CD4-positive, alpha-beta T cell (primary cell): ENCODE measurements at regions not wholly inside any gene's neighbourhood (a gene's known extent, or its start where the extent isn't known, plus 50 kb on each side); places are given as distances from the start of the nearest gene placed in this dataset.

Experiments
- ATAC-seq: fragments of 200-7000 bp; cut with Tn5 transposase; one replicate; pipeline ENCODE4 v1.10.0; 2022; ENCODE audit warnings: mild to moderate bottlenecking; ENCODE audit not compliant: poor library complexity
- CTCF ChIA-PET: fragments of 350-600 bp; sonication (Branson Sonifier 250); formaldehyde crosslinking; loops from one replicate; lab custom pipeline; 2021; ENCODE audit warnings: antibody characterized with exemption, inconsistent platforms; lab: Charles Lee
- POLR2A ChIA-PET: fragments of 350-600 bp; sonication (Branson Sonifier 250); formaldehyde crosslinking; loops from one replicate; lab custom pipeline; 2021; ENCODE audit warnings: antibody characterized with exemption, inconsistent platforms; lab: Charles Lee
- DNase-seq, 14 experiments: peaks; one replicate each; pipeline ENCODE4 v3.0.0-alpha.2; 2013 to 2020; ENCODE audit warnings: mixed read lengths in 2 of 14
- H3K27ac ChIP-seq, 2 donors: one replicate each; pipeline versions ENCODE4 v1.5.1 to v1.7.0; 2013; ENCODE audit warnings: low read length in 2 of 2, low read depth in 1 of 2, mild to moderate bottlenecking in 1 of 2
- H3K27me3 ChIP-seq, 2 experiments: 1 replicate in 1 of 2; 2 replicates in 1 of 2; pipeline versions ENCODE4 v1.6.1 to v1.7.0; 2013; ENCODE audit warnings: low read length in 2 of 2, control low read depth in 1 of 2, mild to moderate bottlenecking in 1 of 2, moderate library complexity in 1 of 2; ENCODE audit not compliant: insufficient read depth in 2 of 2, control insufficient read depth in 1 of 2
- H3K36me3 ChIP-seq: one replicate; pipeline ENCODE4 v1.6.1; 2013; ENCODE audit warnings: low read length, control low read depth; ENCODE audit not compliant: insufficient read depth
- H3K4me1 ChIP-seq: one replicate; pipeline ENCODE4 v1.6.1; 2013; ENCODE audit warnings: low read length, control low read depth; ENCODE audit not compliant: insufficient read depth
- H3K4me3 ChIP-seq: one replicate; pipeline ENCODE4 v1.5.1; 2013; ENCODE audit warnings: mild to moderate bottlenecking, low read length, moderate library complexity
- H3K9me3 ChIP-seq, 2 experiments: 1 replicate in 1 of 2; 2 replicates in 1 of 2; pipeline versions ENCODE4 v1.6.1 to v1.7.0; 2013; ENCODE audit warnings: low read length in 2 of 2, mild to moderate bottlenecking in 2 of 2, control low read depth in 1 of 2, moderate library complexity in 1 of 2; ENCODE audit not compliant: control insufficient read depth in 1 of 2, insufficient read depth in 1 of 2
- H3K27ac Mint-ChIP-seq: one replicate; pipeline ENCODE4 v1.8.0; 2020; ENCODE audit warnings: mixed read lengths
- H3K27me3 Mint-ChIP-seq: one replicate; pipeline ENCODE4 v1.8.0; 2021; ENCODE audit warnings: mixed read lengths
- H3K36me3 Mint-ChIP-seq: one replicate; pipeline ENCODE4 v1.8.0; 2021; ENCODE audit warnings: low read depth, mixed read lengths
- H3K4me1 Mint-ChIP-seq: one replicate; pipeline ENCODE4 v1.8.0; 2021; ENCODE audit warnings: low read depth, mixed read lengths
- H3K4me3 Mint-ChIP-seq: one replicate; pipeline ENCODE4 v1.8.0; 2020; ENCODE audit warnings: mild to moderate bottlenecking, mixed read lengths
- H3K9me3 Mint-ChIP-seq: one replicate; pipeline ENCODE4 v1.8.0; 2020; ENCODE audit warnings: mixed read lengths
- intact Hi-C, 2 experiments: fragments of 100-400 bp; cut with DNase I in 1 of 2; cut with micrococcal nuclease in 1 of 2; formaldehyde crosslinking; loops; one replicate each; pipeline versions ENCODE4 v1.15.1 to v1.9.0; 2023 to 2025; cut with DNase I, micrococcal nuclease
- TF ChIP-seq, protein P1 (sequence below): fragments of 200-600 bp; IDR thresholded peaks from one replicate; pipeline ENCODE4 v1.8.0; 2022; ENCODE audit warnings: antibody characterized with exemption, mild to moderate bottlenecking

DNA sequence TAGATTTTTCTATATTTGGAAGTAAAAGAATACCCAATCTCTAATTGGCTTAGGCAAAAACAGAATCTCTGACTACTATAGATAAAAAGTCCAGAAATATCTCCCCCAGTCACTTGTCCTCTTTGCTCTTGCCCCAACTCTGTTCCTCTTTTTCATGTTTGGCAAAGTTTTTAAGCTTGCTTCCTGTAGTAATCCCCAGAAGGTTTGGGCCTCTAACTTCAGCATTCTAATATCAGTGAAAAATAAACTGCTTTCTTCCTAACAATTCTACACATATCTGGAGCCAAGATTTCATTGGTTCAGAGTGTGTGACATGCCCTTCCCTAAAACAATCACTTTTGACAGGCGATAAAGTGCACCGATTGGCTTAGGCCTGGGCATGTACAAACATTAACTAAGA is 1680.3 kb downstream of the MAT2B start:
- no peaks in the 10 kb centered on the region for H3K4me1 ChIP-seq

DNA sequence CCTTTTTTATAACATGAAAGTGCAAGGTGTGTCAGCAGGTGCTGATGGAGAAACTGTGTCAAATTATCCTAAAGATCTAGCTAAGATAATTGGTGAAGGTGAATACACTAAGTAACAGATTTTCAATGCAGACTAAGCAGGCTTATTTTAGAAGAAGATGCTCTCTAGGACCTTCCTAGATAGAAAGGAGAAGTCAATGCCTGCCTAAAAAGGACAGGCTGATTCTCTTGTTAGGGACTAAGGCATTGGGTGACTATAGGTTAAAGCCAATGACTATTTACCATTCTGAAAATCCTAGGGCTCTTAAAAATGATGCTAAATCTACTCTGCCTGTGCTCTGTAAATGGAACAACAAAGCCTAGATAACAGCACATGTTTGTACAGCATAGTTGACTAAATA is 1682.4 kb downstream of the MAT2B start:
- H3K4me1 ChIP-seq: no peaks in the 10 kb centered on the region
- Mint-ChIP-seq H3K27me3 (no peaks in the 10 kb centered on the region), H3K27ac (no peak overlapping the region), H3K4me1 (no peaks in the 10 kb centered on the region), H3K4me3 (no peak overlapping the region), H3K36me3 (no peaks in the 10 kb centered on the region), H3K9me3 (peaks cover 5% of the 10 kb centered on the region)
- TF ChIP-seq, protein P1, sequence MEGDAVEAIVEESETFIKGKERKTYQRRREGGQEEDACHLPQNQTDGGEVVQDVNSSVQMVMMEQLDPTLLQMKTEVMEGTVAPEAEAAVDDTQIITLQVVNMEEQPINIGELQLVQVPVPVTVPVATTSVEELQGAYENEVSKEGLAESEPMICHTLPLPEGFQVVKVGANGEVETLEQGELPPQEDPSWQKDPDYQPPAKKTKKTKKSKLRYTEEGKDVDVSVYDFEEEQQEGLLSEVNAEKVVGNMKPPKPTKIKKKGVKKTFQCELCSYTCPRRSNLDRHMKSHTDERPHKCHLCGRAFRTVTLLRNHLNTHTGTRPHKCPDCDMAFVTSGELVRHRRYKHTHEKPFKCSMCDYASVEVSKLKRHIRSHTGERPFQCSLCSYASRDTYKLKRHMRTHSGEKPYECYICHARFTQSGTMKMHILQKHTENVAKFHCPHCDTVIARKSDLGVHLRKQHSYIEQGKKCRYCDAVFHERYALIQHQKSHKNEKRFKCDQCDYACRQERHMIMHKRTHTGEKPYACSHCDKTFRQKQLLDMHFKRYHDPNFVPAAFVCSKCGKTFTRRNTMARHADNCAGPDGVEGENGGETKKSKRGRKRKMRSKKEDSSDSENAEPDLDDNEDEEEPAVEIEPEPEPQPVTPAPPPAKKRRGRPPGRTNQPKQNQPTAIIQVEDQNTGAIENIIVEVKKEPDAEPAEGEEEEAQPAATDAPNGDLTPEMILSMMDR: no peak
- H3K4me3 ChIP-seq: no peak overlapping the region
- ATAC-seq (no peak), DNase-seq (no peak)
- H3K27me3 ChIP-seq: no peaks in the 10 kb centered on the region
- H3K27ac ChIP-seq: no peak overlapping the region
- H3K9me3 ChIP-seq: peaks cover 0 to 8% of the 10 kb centered on the region in 2 experiments
- H3K36me3 ChIP-seq: no peaks in the 10 kb centered on the region
- intact Hi-C loops: no loop called here
- POLR2A ChIA-PET: no interaction called here
- CTCF ChIA-PET: no interaction called here

More for the DNA sequence above, 1680.3 kb downstream of the MAT2B start:
- Histone ChIP-seq H3K4me3 (no peak overlapping the region), H3K9me3 (peaks cover 0 to 8% of the 10 kb centered on the region in 2 experiments), H3K27me3 (no peaks in the 10 kb centered on the region), H3K36me3 (no peaks in the 10 kb centered on the region), H3K27ac (no peak overlapping the region)
- no peak for ATAC-seq
- CTCF ChIA-PET: no interaction called here
- intact Hi-C loops: no loop called here
- Mint-ChIP-seq H3K4me1 (no peaks in the 10 kb centered on the region), H3K27me3 (no peaks in the 10 kb centered on the region), H3K9me3 (peaks cover 4% of the 10 kb centered on the region), H3K27ac (no peak overlapping the region), H3K4me3 (no peak overlapping the region), H3K36me3 (no peaks in the 10 kb centered on the region)
- POLR2A ChIA-PET: no interaction called here
- TF ChIP-seq, protein P1: no peak
- DNase-seq: peak in 1 of 14 experiments; percentile 0

DNA sequence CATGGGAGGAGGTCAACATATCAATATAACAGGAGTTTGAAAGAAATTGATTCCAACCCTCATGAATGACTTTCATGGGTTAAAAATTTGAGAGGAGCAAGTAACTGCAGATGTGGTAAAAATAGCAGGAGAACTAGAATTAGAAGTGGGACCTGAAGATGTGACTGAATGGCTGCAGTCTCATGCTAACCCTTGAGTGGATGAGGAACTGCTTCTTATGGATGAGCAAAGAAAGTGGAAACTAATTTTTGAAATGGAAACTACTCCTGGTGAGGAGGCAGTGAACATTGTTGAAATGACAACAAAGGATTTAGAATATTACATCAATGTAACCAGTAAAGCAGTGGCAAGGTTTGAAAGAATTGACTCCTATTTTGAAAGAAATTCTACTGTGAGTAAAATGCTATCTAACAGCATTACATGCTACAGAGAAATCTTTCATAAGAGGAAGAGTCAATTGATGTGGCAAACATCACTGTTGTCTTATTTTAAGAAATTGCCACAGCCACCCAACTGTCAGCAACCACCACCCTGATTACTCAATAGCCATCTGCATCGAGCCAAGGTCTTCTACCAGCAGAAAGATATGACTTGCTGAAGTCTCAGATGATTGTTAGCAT is 1683.2 kb downstream of the MAT2B start:
- no peaks in the 10 kb centered on the region for H3K4me1 Mint-ChIP-seq
- ChIA-PET POLR2A (no interaction called here), CTCF (no interaction called here)
- TF ChIP-seq, protein P1: no peak
- H3K36me3 ChIP-seq: no peaks in the 10 kb centered on the region
- no peak overlapping the region for H3K27ac ChIP-seq
- peaks cover 2% of the 10 kb centered on the region for H3K9me3 Mint-ChIP-seq
- H3K36me3 Mint-ChIP-seq: no peaks in the 10 kb centered on the region
- intact Hi-C loops: no loop called here
- H3K27ac Mint-ChIP-seq: no peak overlapping the region
- H3K4me3 ChIP-seq: no peak overlapping the region
- no peaks in the 10 kb centered on the region for H3K27me3 Mint-ChIP-seq
- H3K9me3 ChIP-seq: peaks cover 0 to 8% of the 10 kb centered on the region in 2 experiments
- peak in 3 of 14 experiments; percentile 8 to 13 (median 13) for DNase-seq
- no peaks in the 10 kb centered on the region for H3K27me3 ChIP-seq
- no peaks in the 10 kb centered on the region for H3K4me1 ChIP-seq
- ATAC-seq: no peak
- H3K4me3 Mint-ChIP-seq: no peak overlapping the region
